Fibroblast of skin of abdomen (primary cell): ENCODE measurements at regions not wholly inside any gene's neighbourhood (a gene's known extent, or its start where the extent isn't known, plus 50 kb on each side); places are given as distances from the start of the nearest gene placed in this dataset.
A peak's percentile ranks its signal among the peaks of the same experiment; 100 is the strongest.

Experiments
- DNase-seq: peaks from one replicate; pipeline ENCODE4 v3.0.0-alpha.2; 2013

GRCh38 chr3:30122359-30122758 is 484.0 kb upstream of the TGFBR2 start:
- no peak for DNase-seq

GRCh38 chr3:30123224-30123623 is 483.2 kb upstream of the TGFBR2 start:
- DNase-seq: no peak

- DNase-seq: no peak
Measured at GRCh38 chr3:30123755-30124154, 482.6 kb upstream of the TGFBR2 start.

GRCh38 chr3:30124435-30125370 is 481.7 kb upstream of the TGFBR2 start:
- DNase-seq: peak; percentile 45

GRCh38 chr3:30129765-30130164 is 476.6 kb upstream of the TGFBR2 start:
- DNase-seq: no peak

GRCh38 chr3:30130391-30130790 is 476.0 kb upstream of the TGFBR2 start:
- no peak for DNase-seq

- no peak for DNase-seq
Measured at GRCh38 chr3:30131191-30131590, 475.2 kb upstream of the TGFBR2 start.

GRCh38 chr3:30135190-30135589 is 471.2 kb upstream of the TGFBR2 start:
- peak; percentile 13 for DNase-seq

GRCh38 chr3:30139283-30139682 is 467.1 kb upstream of the TGFBR2 start:
- DNase-seq: no peak

- no peak for DNase-seq
Measured at GRCh38 chr3:30140356-30141075, 465.9 kb upstream of the TGFBR2 start.

GRCh38 chr3:30141178-30141581 is 465.2 kb upstream of the TGFBR2 start:
- DNase-seq: no peak

GRCh38 chr3:30141927-30142326 is 464.5 kb upstream of the TGFBR2 start:
- no peak for DNase-seq

- DNase-seq: no peak
Measured at GRCh38 chr3:30142946-30143345, 463.5 kb upstream of the TGFBR2 start.

- no peak for DNase-seq
Measured at GRCh38 chr3:30145281-30145680, 461.1 kb upstream of the TGFBR2 start.

GRCh38 chr3:30146978-30147377 is 459.4 kb upstream of the TGFBR2 start:
- no peak for DNase-seq

GRCh38 chr3:30154853-30155252 is 451.5 kb upstream of the TGFBR2 start:
- DNase-seq: no peak

GRCh38 chr3:30155755-30156154 is 450.6 kb upstream of the TGFBR2 start:
- DNase-seq: no peak

- no peak for DNase-seq
Measured at GRCh38 chr3:30156586-30157498, 449.6 kb upstream of the TGFBR2 start.

GRCh38 chr3:30161375-30161774 is 445.0 kb upstream of the TGFBR2 start:
- DNase-seq: peak; percentile 67

- peak; percentile 98 for DNase-seq
Measured at GRCh38 chr3:30162579-30162978, 443.8 kb upstream of the TGFBR2 start.

- no peak for DNase-seq
Measured at GRCh38 chr3:30166535-30166934, 439.9 kb upstream of the TGFBR2 start.

- DNase-seq: peak; percentile 56
Measured at GRCh38 chr3:30167541-30168011, 438.8 kb upstream of the TGFBR2 start.

GRCh38 chr3:30169487-30169886 is 436.9 kb upstream of the TGFBR2 start:
- no peak for DNase-seq
